Posterior vena cava (tissue), 2 donors: ENCODE measurements at regions not wholly inside any gene's neighbourhood (a gene's known extent, or its start where the extent isn't known, plus 50 kb on each side); places are given as distances from the start of the nearest gene placed in this dataset.
"Not testable (repeated sequence)": the region's sequence is repeated elsewhere in the genome, so short reads cannot be mapped to it uniquely, and the experiment has no call there.

Experiments
- DNase-seq: peaks from one replicate; pipeline ENCODE4 v3.0.0-alpha.2; 2020; ENCODE audit warnings: low spot score
- intact Hi-C, 2 donors: fragments of 100-400 bp; cut with DNase I; formaldehyde crosslinking; loops; one replicate each; pipeline versions ENCODE4 v1.14.1 to v1.14.2; 2022 to 2023
- donor health status: DM: yes; HTN: yes; CAD: no.
- donor health status: DM: yes; HTN: yes; CAD: no.

GRCh38 chr6:106759112-106759511, 129.7 kb downstream of the QRSL1 start:
- intact Hi-C loops = no loop called here
- no peak for DNase-seq

GRCh38 chr6:106757722-106758467, 128.5 kb downstream of the QRSL1 start:
- intact Hi-C loops = no loop called here
- no peak for DNase-seq

GRCh38 chr6:106757267-106757666, 127.9 kb downstream of the QRSL1 start:
- DNase-seq = no peak
- intact Hi-C loops = no loop called here

- DNase-seq = no peak
- intact Hi-C loops = no loop called here
Observed at GRCh38 chr6:106754215-106754614, 124.8 kb downstream of the QRSL1 start.

GRCh38 chr6:106752641-106753040, 123.3 kb downstream of the QRSL1 start:
- intact Hi-C loops = loop anchor here in 1 of 2 donors (2.0 kb wide), 1 partner anchor 22 kb away; no protein-coding TSS in a partner anchor
- no peak for DNase-seq

- DNase-seq = no peak
- intact Hi-C loops = loop anchor here in 1 of 2 donors (2.0 kb wide), 1 partner anchor 21 kb away; no protein-coding TSS in a partner anchor
Observed at GRCh38 chr6:106751501-106752252, 122.3 kb downstream of the QRSL1 start.

GRCh38 chr6:106750946-106751345, 121.6 kb downstream of the QRSL1 start:
- intact Hi-C loops = no loop called here
- no peak for DNase-seq

GRCh38 chr6:106750142-106750918, 121.0 kb downstream of the QRSL1 start:
- intact Hi-C loops = no loop called here

GRCh38 chr6:106749609-106750008, 120.2 kb downstream of the QRSL1 start:
- intact Hi-C loops = no loop called here
- no peak for DNase-seq

More at GRCh38 chr6:106750142-106750918, 121.0 kb downstream of the QRSL1 start:
- DNase-seq = no peak

- no peak for DNase-seq
- intact Hi-C loops = no loop called here
Observed at GRCh38 chr6:106748547-106749207, 119.3 kb downstream of the QRSL1 start.

- DNase-seq = no peak
- intact Hi-C loops = no loop called here
Observed at GRCh38 chr6:106747139-106747538, 117.8 kb downstream of the QRSL1 start.

- no peak for DNase-seq
- intact Hi-C loops = no loop called here
Observed at GRCh38 chr6:106746652-106747051, 117.3 kb downstream of the QRSL1 start.

GRCh38 chr6:106745824-106746582, 116.6 kb downstream of the QRSL1 start:
- intact Hi-C loops = no loop called here
- DNase-seq = no peak

- DNase-seq = no peak
- intact Hi-C loops = no loop called here
Observed at GRCh38 chr6:106745197-106745770, 115.9 kb downstream of the QRSL1 start.

GRCh38 chr6:106744781-106745180, 115.4 kb downstream of the QRSL1 start:
- intact Hi-C loops = no loop called here
- DNase-seq = no peak

GRCh38 chr6:106744029-106744428, 114.7 kb downstream of the QRSL1 start:
- DNase-seq, intact Hi-C loops: not testable (repeated sequence)

GRCh38 chr6:106743612-106744011, 114.2 kb downstream of the QRSL1 start:
- intact Hi-C loops = no loop called here
- no peak for DNase-seq

GRCh38 chr6:106740287-106740686, 110.9 kb downstream of the QRSL1 start:
- intact Hi-C loops = no loop called here
- DNase-seq = no peak
